ENCODE measurements at regions not wholly inside any gene's neighbourhood (a gene's known extent, or its start where the extent isn't known, plus 50 kb on each side); places are given as distances from the start of the nearest gene placed in this dataset.

DNA sequence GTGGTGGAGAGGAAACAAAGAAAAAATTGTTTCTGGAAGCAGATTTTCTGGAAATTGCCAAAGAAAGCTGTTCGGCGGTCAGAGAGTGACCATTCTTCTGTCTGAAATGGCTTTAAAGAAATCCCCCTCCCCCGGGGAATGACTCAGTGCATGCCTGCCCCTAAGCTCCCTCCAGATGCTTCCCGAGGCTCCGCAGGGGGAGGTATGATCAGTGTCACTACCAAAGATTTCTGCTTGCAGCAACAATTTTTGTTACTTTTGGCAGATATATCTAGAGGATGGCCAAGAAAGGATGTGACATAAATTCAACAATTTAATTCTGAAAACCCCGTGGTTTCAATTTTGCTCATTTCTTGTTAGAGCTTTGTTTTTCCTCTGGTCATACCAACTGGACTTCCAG is 163.9 kb downstream of the JCAD start:
- Histone ChIP-seq H3K27me3 (no peaks in the 10 kb centered on the region), H3K27ac (peak overlapping the region in 11 of 12 donors; percentile 11 to 80 (median 56)), H3K9me3 (peaks cover 0 to 13% (median 0%) of the 10 kb centered on the region in 12 donors), H3K4me3 (no peak overlapping the region), H3K4me1 (peaks cover 0 to 19% (median 7%) of the 10 kb centered on the region in 12 donors), H3K36me3 (no peaks in the 10 kb centered on the region)
- intact Hi-C loops (cut with DNase I): no loop called here
- ATAC-seq (peak; percentile 70 to 95 (median 94)), DNase-seq (peak; percentile 79 to 87 (median 83))
- 26 to 43% (median 37%) methylated on average over 6 of the region's 6 CpGs for WGBS, 4 donors
- TF ChIP-seq, protein P1, sequence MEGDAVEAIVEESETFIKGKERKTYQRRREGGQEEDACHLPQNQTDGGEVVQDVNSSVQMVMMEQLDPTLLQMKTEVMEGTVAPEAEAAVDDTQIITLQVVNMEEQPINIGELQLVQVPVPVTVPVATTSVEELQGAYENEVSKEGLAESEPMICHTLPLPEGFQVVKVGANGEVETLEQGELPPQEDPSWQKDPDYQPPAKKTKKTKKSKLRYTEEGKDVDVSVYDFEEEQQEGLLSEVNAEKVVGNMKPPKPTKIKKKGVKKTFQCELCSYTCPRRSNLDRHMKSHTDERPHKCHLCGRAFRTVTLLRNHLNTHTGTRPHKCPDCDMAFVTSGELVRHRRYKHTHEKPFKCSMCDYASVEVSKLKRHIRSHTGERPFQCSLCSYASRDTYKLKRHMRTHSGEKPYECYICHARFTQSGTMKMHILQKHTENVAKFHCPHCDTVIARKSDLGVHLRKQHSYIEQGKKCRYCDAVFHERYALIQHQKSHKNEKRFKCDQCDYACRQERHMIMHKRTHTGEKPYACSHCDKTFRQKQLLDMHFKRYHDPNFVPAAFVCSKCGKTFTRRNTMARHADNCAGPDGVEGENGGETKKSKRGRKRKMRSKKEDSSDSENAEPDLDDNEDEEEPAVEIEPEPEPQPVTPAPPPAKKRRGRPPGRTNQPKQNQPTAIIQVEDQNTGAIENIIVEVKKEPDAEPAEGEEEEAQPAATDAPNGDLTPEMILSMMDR (IDR thresholded peaks at IDR 0.05): no peak
- TF ChIP-seq POLR2A (IDR thresholded peaks at IDR 0.05): no peak

GRCh38 chr10:29888321-29888720 is 171.1 kb downstream of the JCAD start:
- peaks cover 0 to under 1% (median 0%) of the 10 kb centered on the region in 12 donors for H3K9me3 ChIP-seq
- ATAC-seq (no peak), DNase-seq (no peak)
- no peak overlapping the region for H3K4me3 ChIP-seq
- H3K27me3 ChIP-seq: no peaks in the 10 kb centered on the region
- TF ChIP-seq POLR2A (IDR thresholded peaks at IDR 0.05): no peak
- TF ChIP-seq, protein P1 (IDR thresholded peaks at IDR 0.05): no peak
- H3K36me3 ChIP-seq: no peaks in the 10 kb centered on the region
- no peaks in the 10 kb centered on the region for H3K4me1 ChIP-seq
- no peak overlapping the region for H3K27ac ChIP-seq
- WGBS, 4 donors: 76 to 92% (median 84%) methylated on average over 1 of the region's 1 CpG
- intact Hi-C loops (cut with DNase I): no loop called here

DNA sequence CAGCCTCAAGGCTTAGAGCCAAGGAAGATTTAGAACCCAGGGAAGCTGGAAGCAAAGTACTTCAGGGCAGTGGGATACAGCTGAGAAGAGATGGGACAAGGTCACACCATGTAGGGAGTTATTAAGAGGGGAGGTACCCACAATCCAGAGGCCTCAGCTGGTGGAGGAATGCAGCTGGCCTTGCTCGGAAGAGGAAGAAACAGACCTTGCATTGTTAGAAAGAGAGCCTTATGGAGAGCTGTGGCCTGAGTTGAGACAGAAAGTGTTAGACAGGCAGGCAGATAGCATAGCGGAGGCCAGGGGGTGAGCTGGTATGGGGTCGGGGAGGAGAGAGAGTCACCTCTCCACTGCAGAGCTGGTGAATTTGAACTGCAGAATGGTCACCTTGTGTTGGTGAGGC is 173.1 kb downstream of the JCAD start:
- Histone ChIP-seq H3K4me1 (peaks cover 0 to 14% (median 4%) of the 10 kb centered on the region in 12 donors), H3K36me3 (no peaks in the 10 kb centered on the region), H3K27ac (no peak overlapping the region), H3K27me3 (no peaks in the 10 kb centered on the region), H3K9me3 (no peaks in the 10 kb centered on the region), H3K4me3 (no peak overlapping the region)
- DNase-seq: no peak
- no peak for ATAC-seq
- no peak for TF ChIP-seq POLR2A (IDR thresholded peaks at IDR 0.05)
- TF ChIP-seq, protein P1 (IDR thresholded peaks at IDR 0.05): no peak
- intact Hi-C loops (cut with DNase I): no loop called here
- 71 to 86% (median 83%) methylated on average over 3 of the region's 3 CpGs for WGBS, 4 donors

DNA sequence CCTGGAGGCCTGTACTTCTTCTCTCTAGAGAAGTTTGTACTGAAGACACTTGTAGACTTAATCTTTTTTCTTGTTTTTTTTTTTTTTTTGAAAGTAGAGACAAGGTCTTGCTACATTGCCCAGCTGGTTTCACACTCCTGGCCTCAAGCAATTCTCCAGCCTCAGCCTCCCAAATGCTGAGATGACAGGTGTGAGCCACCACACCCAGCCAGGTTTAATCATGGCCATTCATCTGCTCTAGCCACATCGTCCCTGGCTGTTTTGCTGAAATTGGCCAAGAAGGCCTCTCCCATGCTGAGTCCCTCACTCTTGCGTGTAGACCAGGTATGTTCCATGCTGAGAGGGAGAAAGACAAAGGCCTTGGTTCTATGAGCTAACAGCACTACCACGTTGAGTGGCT is 176.2 kb downstream of the JCAD start:
- Histone ChIP-seq H3K27ac (no peak overlapping the region), H3K9me3 (no peaks in the 10 kb centered on the region), H3K27me3 (no peaks in the 10 kb centered on the region), H3K4me3 (no peak overlapping the region), H3K36me3 (no peaks in the 10 kb centered on the region), H3K4me1 (peaks cover 0 to 22% (median 5%) of the 10 kb centered on the region in 12 donors)
- WGBS, 4 donors: 95 to 96% (median 96%) methylated on average over 3 of the region's 3 CpGs
- no peak for TF ChIP-seq POLR2A (IDR thresholded peaks at IDR 0.05)
- TF ChIP-seq, protein P1 (IDR thresholded peaks at IDR 0.05): no peak
- DNase-seq (no peak), ATAC-seq (no peak)
- intact Hi-C loops (cut with DNase I): no loop called here
